H9 (cell line): ENCODE measurements at regions not wholly inside any gene's neighbourhood (a gene's known extent, or its start where the extent isn't known, plus 50 kb on each side); places are given as distances from the start of the nearest gene placed in this dataset.
A peak's percentile ranks its signal among the peaks of the same experiment; 100 is the strongest.

ENCODE experiments used
- DNase-seq: peaks from one replicate; pipeline ENCODE4 v3.0.0-alpha.2; 2017
- H2AFZ ChIP-seq: one replicate; pipeline ENCODE4 v1.6.1; 2013; ENCODE audit warnings: mild to moderate bottlenecking, low read length, control low read depth, moderate library complexity
- H2AK5ac ChIP-seq: 2 replicates; pipeline ENCODE4 v1.6.1; 2013; ENCODE audit warnings: low read length, control low read depth, mixed read lengths; ENCODE audit not compliant: insufficient read length
- H2BK120ac ChIP-seq: one replicate; pipeline ENCODE4 v1.6.1; 2013; ENCODE audit warnings: low read depth, mild to moderate bottlenecking, low read length, control low read depth, inconsistent platforms; ENCODE audit not compliant: poor library complexity, severe bottlenecking
- H2BK12ac ChIP-seq: 2 replicates; pipeline ENCODE4 v1.6.1; 2013; ENCODE audit warnings: low read length, control low read depth, mixed read lengths, low read depth; ENCODE audit not compliant: insufficient read length
- H2BK15ac ChIP-seq: 2 replicates; pipeline ENCODE4 v1.6.1; 2013; ENCODE audit warnings: low read depth, low read length, control low read depth
- H2BK20ac ChIP-seq: one replicate; pipeline ENCODE4 v1.6.1; 2013; ENCODE audit warnings: low read depth, mild to moderate bottlenecking, low read length, control low read depth, inconsistent platforms; ENCODE audit not compliant: poor library complexity, severe bottlenecking
- H2BK5ac ChIP-seq: 2 replicates; pipeline ENCODE4 v1.6.1; 2013; ENCODE audit warnings: low read length, control low read depth, mixed read lengths; ENCODE audit not compliant: insufficient read length
- H3K14ac ChIP-seq: 2 replicates; pipeline ENCODE4 v1.6.1; 2013; ENCODE audit warnings: low read length, control low read depth; ENCODE audit not compliant: insufficient read depth
- H3K18ac ChIP-seq: 2 replicates; pipeline ENCODE4 v1.6.1; 2013; ENCODE audit warnings: low read depth, mild to moderate bottlenecking, mixed read lengths, low read length, control low read depth; ENCODE audit not compliant: insufficient read length
- H3K23ac ChIP-seq: 2 replicates; pipeline ENCODE4 v1.6.1; 2013; ENCODE audit warnings: low read length, control low read depth, mixed read lengths, low read depth; ENCODE audit not compliant: insufficient read length
- H3K23me2 ChIP-seq: 2 replicates; pipeline ENCODE4 v1.6.1; 2013; ENCODE audit warnings: low read depth, mild to moderate bottlenecking, mixed read lengths, low read length, control low read depth; ENCODE audit not compliant: insufficient read length, poor library complexity, severe bottlenecking
- H3K27ac ChIP-seq: 2 replicates; pipeline ENCODE4 v1.5.1; 2013; ENCODE audit warnings: low read length, control low read depth, mixed read lengths, low read depth; ENCODE audit not compliant: insufficient read length
- H3K27me3 ChIP-seq: 2 replicates; pipeline ENCODE4 v1.6.1; 2013; ENCODE audit warnings: low read length, control low read depth, inconsistent platforms; ENCODE audit not compliant: insufficient read depth
- H3K4ac ChIP-seq: 2 replicates; pipeline ENCODE4 v1.6.1; 2013; ENCODE audit warnings: low read depth, mild to moderate bottlenecking, control low read depth, inconsistent platforms, low read length, moderate library complexity
- H3K4me1 ChIP-seq: 2 replicates; pipeline ENCODE4 v1.6.1; 2013; ENCODE audit warnings: low read length, control low read depth, inconsistent platforms; ENCODE audit not compliant: insufficient read depth
- H3K4me2 ChIP-seq: 2 replicates; pipeline ENCODE4 v1.6.1; 2013; ENCODE audit warnings: low read length, control low read depth, mixed read lengths; ENCODE audit not compliant: insufficient read length, insufficient read depth
- H3K56ac ChIP-seq: 2 replicates; pipeline ENCODE4 v1.6.1; 2013; ENCODE audit warnings: low read depth, mild to moderate bottlenecking, mixed read lengths, low read length, control low read depth; ENCODE audit not compliant: insufficient read length
- H3K79me1 ChIP-seq: 2 replicates; pipeline ENCODE4 v1.6.1; 2013; ENCODE audit warnings: low read depth, mild to moderate bottlenecking, moderate library complexity, low read length, control low read depth, inconsistent platforms; ENCODE audit not compliant: insufficient read depth, poor library complexity, severe bottlenecking
- H3K79me2 ChIP-seq: 2 replicates; pipeline ENCODE4 v1.6.1; 2013; ENCODE audit warnings: low read length, control low read depth, inconsistent platforms; ENCODE audit not compliant: insufficient read depth
- H3K9ac ChIP-seq: 2 replicates; pipeline ENCODE4 v1.6.1; 2013; ENCODE audit warnings: low read length, control low read depth, mixed read lengths; ENCODE audit not compliant: insufficient read length; ENCODE audit errors: extremely low read depth
- H3K9me3 ChIP-seq: one replicate; pipeline ENCODE4 v1.6.1; 2013; ENCODE audit warnings: low read depth, low read length, inconsistent platforms; ENCODE audit not compliant: control insufficient read depth
- H3T11ph ChIP-seq: one replicate; pipeline ENCODE4 v1.6.1; 2013; ENCODE audit warnings: mild to moderate bottlenecking, low read length, control low read depth, inconsistent platforms
- H4K20me1 ChIP-seq: one replicate; pipeline ENCODE4 v1.6.1; 2013; ENCODE audit not compliant: control insufficient read depth, insufficient read length, insufficient read depth
- H4K5ac ChIP-seq: 2 replicates; pipeline ENCODE4 v1.6.1; 2013; ENCODE audit warnings: low read depth, mild to moderate bottlenecking, mixed read lengths, low read length, control low read depth; ENCODE audit not compliant: insufficient read length
- H4K8ac ChIP-seq: replicated peaks from 2 replicates; pipeline ENCODE4 v1.6.1; 2013; ENCODE audit warnings: low read length, control low read depth, mixed read lengths, low read depth; ENCODE audit not compliant: insufficient read length
- H4K91ac ChIP-seq: 2 replicates; pipeline ENCODE4 v1.6.1; 2013; ENCODE audit warnings: low read depth, mild to moderate bottlenecking, moderate library complexity, mixed read lengths, low read length, control low read depth; ENCODE audit not compliant: insufficient read length
- H3K27ac Mint-ChIP-seq, 3 experiments: 2 replicates in 2 of 3; 3 replicates in 1 of 3; pipeline ENCODE4 v1.8.0; 2020 to 2021; ENCODE audit warnings: mixed read lengths in 3 of 3, mild to moderate bottlenecking in 1 of 3, moderate library complexity in 1 of 3
- H3K27me3 Mint-ChIP-seq: 2 replicates; pipeline ENCODE4 v1.8.0; 2021; ENCODE audit warnings: low read depth, mild to moderate bottlenecking, moderate library complexity, mixed read lengths
- H3K36me3 Mint-ChIP-seq, 3 experiments: 2 replicates in 2 of 3; 3 replicates in 1 of 3; pipeline ENCODE4 v1.8.0; 2020 to 2021; ENCODE audit warnings: low read depth in 3 of 3, mixed read lengths in 3 of 3; ENCODE audit not compliant: insufficient read depth in 1 of 3
- H3K4me1 Mint-ChIP-seq, 2 experiments: 2 replicates each; pipeline ENCODE4 v1.8.0; 2020; ENCODE audit warnings: mixed read lengths in 2 of 2
- H3K4me3 Mint-ChIP-seq, 2 experiments: 2 replicates in 1 of 2; 3 replicates in 1 of 2; pipeline ENCODE4 v1.8.0; 2020 to 2021; ENCODE audit warnings: mild to moderate bottlenecking in 2 of 2, mixed read lengths in 2 of 2, moderate library complexity in 1 of 2
- H3K9me3 Mint-ChIP-seq, 2 experiments: 2 replicates in 1 of 2; 3 replicates in 1 of 2; pipeline ENCODE4 v1.8.0; 2020; ENCODE audit warnings: mild to moderate bottlenecking in 2 of 2, mixed read lengths in 2 of 2, moderate library complexity in 1 of 2
- CTCF ChIP-seq: fragments of 200-600 bp; sonication (generic); conservative IDR thresholded peaks from 3 replicates; pipeline ENCODE4 v1.8.0; 2021; ENCODE audit warnings: antibody characterized with exemption, mild to moderate bottlenecking
- WGBS: extraction: QIAGEN DNeasy Blood & Tissue Kit; methylation state at CpG from one replicate; pipeline ENCODE4 v1.1.7; 2013; ENCODE audit warnings: missing lambda C conversion rate, low lambda C conversion rate, mixed read lengths; ENCODE audit not compliant: insufficient read length; ENCODE audit errors: extremely low coverage; 5-methylcytosine and 5-hydroxymethylcytosine counted together

DNA sequence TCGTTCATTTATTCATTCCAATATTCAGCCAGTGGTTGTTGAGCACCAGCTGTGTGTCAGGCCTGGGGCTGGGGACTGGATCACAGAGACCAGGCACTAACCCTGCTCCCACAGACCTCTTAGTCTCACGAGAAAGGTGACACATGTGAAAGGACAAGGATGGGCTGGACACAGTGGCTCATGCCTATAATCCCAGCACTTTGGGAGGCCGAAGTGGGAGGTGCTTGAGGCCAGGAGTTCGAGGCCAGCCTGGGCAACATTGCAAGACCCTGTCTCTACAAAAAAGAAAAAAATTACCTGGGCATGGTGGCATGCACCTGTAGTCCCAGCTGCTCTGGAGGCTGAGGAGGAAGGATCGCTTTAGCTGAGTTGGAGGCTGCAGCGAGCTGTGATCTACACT, 105.9 kb upstream of the SDK1 start:
- no peak overlapping the region for H4K8ac ChIP-seq
- no peak overlapping the region for H2AK5ac ChIP-seq
- no peak overlapping the region for H2BK15ac ChIP-seq
- Mint-ChIP-seq H3K4me1 (peaks cover 62 to 67% of the 10 kb centered on the region in 2 experiments), H3K9me3 (peaks cover 24 to 31% of the 10 kb centered on the region in 2 experiments), H3K36me3 (peaks cover 0 to 25% (median 9%) of the 10 kb centered on the region in 3 experiments; a peak in 5 of 7 replicates), H3K27ac (peak overlapping the region; percentile 97 to 99 (median 99)), H3K4me3 (no peak overlapping the region), H3K27me3 (no peaks in the 10 kb centered on the region)
- H2BK120ac ChIP-seq = peak overlapping the region; percentile 65
- H3K18ac ChIP-seq = peak overlapping the region; percentile 95
- no peak overlapping the region for H2BK12ac ChIP-seq
- no peaks in the 10 kb centered on the region for H3K27me3 ChIP-seq
- no peak overlapping the region for H3K56ac ChIP-seq
- H3K4ac ChIP-seq = no peak overlapping the region; the same call in 1 of the 2 replicates
- WGBS = no CpG with 5 or more reads among the region's 6 CpGs
- H3K27ac ChIP-seq = peak overlapping the region; percentile 59
- H4K91ac ChIP-seq = no peak overlapping the region
- no peak for DNase-seq
- H3K9me3 ChIP-seq = no peaks in the 10 kb centered on the region
- no peak overlapping the region for H2BK5ac ChIP-seq
- peak overlapping the region; percentile 61 for H3T11ph ChIP-seq
- no peaks in the 10 kb centered on the region for H4K20me1 ChIP-seq
- H3K23me2 ChIP-seq = no peaks in the 10 kb centered on the region
- no peak overlapping the region for H3K9ac ChIP-seq
- peak overlapping the region; percentile 75 for H3K14ac ChIP-seq
- no peak overlapping the region for H3K23ac ChIP-seq
- no peaks in the 10 kb centered on the region for H3K79me2 ChIP-seq
- TF ChIP-seq CTCF = no peak
- no peaks in the 10 kb centered on the region for H3K79me1 ChIP-seq
- H4K5ac ChIP-seq = no peak overlapping the region
- H2AFZ ChIP-seq = no peak overlapping the region
- peak overlapping the region; percentile 3 for H3K4me2 ChIP-seq
- H2BK20ac ChIP-seq = no peak overlapping the region
- H3K4me1 ChIP-seq = peaks cover 4% of the 10 kb centered on the region; the same call in 1 of the 2 replicates
